SK-N-SH (cell line): ENCODE measurements at regions not wholly inside any gene's neighbourhood (a gene's known extent, or its start where the extent isn't known, plus 50 kb on each side); places are given as distances from the start of the nearest gene placed in this dataset.

Experiments used
- CTCF ChIA-PET: fragments of 300-600, 350-600 bp; formaldehyde crosslinking; extraction: SDS; loops from one replicate; lab custom pipeline; 2021; lab: Yijun Ruan, JAX
- POLR2A ChIA-PET: fragments of 350-600 bp; sonication (Branson Sonifier 250); formaldehyde crosslinking; extraction: SDS; loops from one replicate; lab custom pipeline; 2020; ENCODE audit warnings: antibody characterized with exemption, inconsistent platforms; lab: Yijun Ruan, JAX
- DNase-seq: peaks from one replicate; pipeline ENCODE4 v3.0.0; 2012
- H2AFZ ChIP-seq: fragments of 200-600 bp; sonication (generic); 2 replicates; pipeline ENCODE4 v1.8.1; 2016; ENCODE audit warnings: antibody characterized with exemption, mild to moderate bottlenecking, low read depth
- H3F3A ChIP-seq: fragments of 200-600 bp; sonication (generic); replicated peaks from 2 replicates; pipeline ENCODE3; 2016; ENCODE audit warnings: antibody characterized with exemption, mild to moderate bottlenecking; ENCODE audit not compliant: insufficient read depth
- H3K27ac ChIP-seq, 2 experiments: fragments of 200-500 bp in 1 of 2; fragments of 200-600 bp in 1 of 2; sonication (Bioruptor generic) in 1 of 2; sonication (generic), shearing (Covaris generic) in 1 of 2; 2 replicates each; pipeline versions ENCODE4 v1.5.1 to v1.6.1; 2014 to 2016; ENCODE audit warnings: low read depth in 2 of 2, inconsistent platforms in 1 of 2, low read length in 1 of 2, mild to moderate bottlenecking in 1 of 2, mixed read lengths in 1 of 2
- H3K27me3 ChIP-seq: fragments of 200-600 bp; sonication (generic), shearing (Covaris generic); 2 replicates; pipeline ENCODE4 v1.6.1; 2016; ENCODE audit warnings: mixed run types; ENCODE audit not compliant: insufficient read depth
- H3K36me3 ChIP-seq, 2 experiments: fragments of 200-500 bp in 1 of 2; fragments of 200-600 bp in 1 of 2; sonication (Bioruptor generic) in 1 of 2; sonication (generic) in 1 of 2; replicated peaks in 1 of 2; 2 replicates each; pipeline versions ENCODE3 to v1.5.1; 2014 to 2016; ENCODE audit warnings: low read length in 1 of 2, mild to moderate bottlenecking in 1 of 2; ENCODE audit not compliant: insufficient read depth in 2 of 2, control insufficient read depth in 1 of 2
- H3K4me1 ChIP-seq, 2 experiments: fragments of 200-500 bp in 1 of 2; fragments of 200-600 bp in 1 of 2; sonication (Bioruptor generic) in 1 of 2; sonication (generic), shearing (Covaris generic) in 1 of 2; 2 replicates each; pipeline versions ENCODE4 v1.5.1 to v1.6.1; 2014 to 2016; ENCODE audit warnings: low read depth in 1 of 2, low read length in 1 of 2, mixed run types in 1 of 2; ENCODE audit not compliant: insufficient read depth in 2 of 2, control insufficient read depth in 1 of 2
- H3K4me2 ChIP-seq: fragments of 200-600 bp; sonication (generic), shearing (Covaris generic); 2 replicates; pipeline ENCODE4 v1.6.1; 2017; ENCODE audit warnings: mixed run types
- H3K4me3 ChIP-seq, 2 experiments: fragments of 200-500 bp in 1 of 2; fragments of 200-600 bp in 1 of 2; sonication (Bioruptor generic) in 1 of 2; sonication (generic), shearing (Covaris generic) in 1 of 2; 2 replicates each; pipeline versions ENCODE4 v1.5.1 to v1.8.1; 2014 to 2016; ENCODE audit warnings: low read depth in 2 of 2, inconsistent platforms in 1 of 2, low read length in 1 of 2, mild to moderate bottlenecking in 1 of 2, mixed read lengths in 1 of 2, moderate library complexity in 1 of 2
- H3K79me2 ChIP-seq: fragments of 200-600 bp; sonication (generic); 2 replicates; pipeline ENCODE4 v1.8.1; 2017; ENCODE audit warnings: mild to moderate bottlenecking; ENCODE audit not compliant: insufficient read depth
- H3K9ac ChIP-seq: fragments of 200-600 bp; sonication (generic); 2 replicates; pipeline ENCODE4 v1.6.1; 2017; ENCODE audit warnings: mixed run types
- H3K9me2 ChIP-seq: fragments of 200-600 bp; sonication (generic); 2 replicates; pipeline ENCODE4 v1.6.1; 2017; ENCODE audit warnings: mixed run types
- H3K9me3 ChIP-seq: fragments of 200-600 bp; sonication (generic); 2 replicates; pipeline ENCODE4 v1.6.1; 2017; ENCODE audit warnings: mixed run types, mild to moderate bottlenecking, moderate library complexity
- H4K20me1 ChIP-seq: fragments of 200-600 bp; sonication (generic); 2 replicates; pipeline ENCODE4 v1.6.1; 2017; ENCODE audit warnings: mild to moderate bottlenecking, mixed run types; ENCODE audit not compliant: insufficient read depth
- ELF1 ChIP-seq: IDR thresholded peaks from 2 replicates; pipeline ENCODE4 v1.4.0; 2012
- EP300 ChIP-seq, 2 experiments: IDR thresholded peaks; 2 replicates each; pipeline versions ENCODE4 v1.4.0 to v1.6.1; 2012; ENCODE audit warnings: borderline replicate concordance in 1 of 2, low read depth in 1 of 2, low read length in 1 of 2
- FOXM1 ChIP-seq: IDR thresholded peaks from 2 replicates; pipeline ENCODE4 v1.4.0; 2012; ENCODE audit warnings: low read depth, mild to moderate bottlenecking
- JUND ChIP-seq: IDR thresholded peaks from 2 replicates; pipeline ENCODE4 v1.4.0; 2012
- MEF2A ChIP-seq: IDR thresholded peaks from 2 replicates; pipeline ENCODE4 v1.4.0; 2012; ENCODE audit warnings: low read depth, borderline replicate concordance
- NFIC ChIP-seq: IDR thresholded peaks from 2 replicates; pipeline ENCODE4 v1.4.0; 2012; ENCODE audit warnings: borderline replicate concordance
- NRF1 ChIP-seq: IDR thresholded peaks from 2 replicates; pipeline ENCODE4 v1.6.1; 2012; ENCODE audit warnings: low read depth, mild to moderate bottlenecking, low read length
- POLR2AphosphoS5 ChIP-seq: IDR thresholded peaks from 2 replicates; pipeline ENCODE4 v1.6.1; 2012; ENCODE audit warnings: low read depth, low read length
- RAD21 ChIP-seq: IDR thresholded peaks from 2 replicates; pipeline ENCODE4 v1.6.1; 2012; ENCODE audit warnings: mild to moderate bottlenecking, low read length
- RCOR1 ChIP-seq: fragments of 150-350 bp; IDR thresholded peaks from 2 replicates; pipeline ENCODE4 v1.6.1; 2017; ENCODE audit warnings: antibody characterized with exemption, low read length
- RFX5 ChIP-seq: IDR thresholded peaks from 2 replicates; pipeline ENCODE4 v1.6.1; 2012; ENCODE audit warnings: mild to moderate bottlenecking, improper control_type of control experiment, low read length
- RXRA ChIP-seq: IDR thresholded peaks from 2 replicates; pipeline ENCODE4 v1.4.0; 2012; ENCODE audit warnings: low read depth, mild to moderate bottlenecking, borderline replicate concordance
- SMC3 ChIP-seq: IDR thresholded peaks from 2 replicates; pipeline ENCODE4 v1.6.1; 2012; ENCODE audit warnings: low read depth, low read length, improper control_type of control experiment
- TAF1 ChIP-seq: IDR thresholded peaks from 2 replicates; pipeline ENCODE4 v1.6.1; 2012; ENCODE audit warnings: low read depth, mild to moderate bottlenecking, low read length, moderate library complexity, borderline replicate concordance
- TCF12 ChIP-seq: IDR thresholded peaks from 2 replicates; pipeline ENCODE4 v1.4.0; 2012
- TEAD4 ChIP-seq: IDR thresholded peaks from 2 replicates; pipeline ENCODE4 v1.4.0; 2012; ENCODE audit warnings: mild to moderate bottlenecking, borderline replicate concordance; ENCODE audit not compliant: insufficient read depth
- USF2 ChIP-seq: fragments of 150-350 bp; IDR thresholded peaks from 2 replicates; pipeline ENCODE4 v1.6.1; 2017; ENCODE audit warnings: antibody characterized with exemption, low read length, low read depth, borderline replicate concordance
- WGBS: methylation state at CpG from one replicate; pipeline ENCODE4 v1.1.6; 2017; ENCODE audit warnings: low lambda C conversion rate; 5-methylcytosine and 5-hydroxymethylcytosine counted together
- TF ChIP-seq, protein P1 (sequence below): IDR thresholded peaks from 2 replicates; pipeline ENCODE4; 2012
- TF ChIP-seq, protein P2 (sequence below): IDR thresholded peaks from 2 replicates; pipeline ENCODE4 v1.6.1; 2012; ENCODE audit warnings: mild to moderate bottlenecking, low read depth, low read length, moderate library complexity
- TF ChIP-seq, protein P3 (sequence below): fragments of 200-600 bp; sonication (generic); IDR thresholded peaks from 2 replicates; pipeline ENCODE4 v1.6.1; 2017; ENCODE audit warnings: antibody characterized with exemption, mild to moderate bottlenecking, moderate library complexity

- H3K79me2 ChIP-seq: no peaks in the 10 kb centered on the region
- no peaks in the 10 kb centered on the region for H3K4me1 ChIP-seq
- H3K36me3 ChIP-seq: no peaks in the 10 kb centered on the region
- H3F3A ChIP-seq: no peaks in the 10 kb centered on the region
- no peak overlapping the region for H3K4me3 ChIP-seq
- ChIA-PET POLR2A (no interaction called here), CTCF (no interaction called here)
- H3K9ac ChIP-seq: no peak overlapping the region
- H3K9me2 ChIP-seq: no peaks in the 10 kb centered on the region
- no peaks in the 10 kb centered on the region for H4K20me1 ChIP-seq
- H3K4me2 ChIP-seq: no peak overlapping the region
- DNase-seq: no peak
- no peaks in the 10 kb centered on the region for H3K27me3 ChIP-seq
- TF ChIP-seq TAF1: no peak
- TF ChIP-seq, protein P1, sequence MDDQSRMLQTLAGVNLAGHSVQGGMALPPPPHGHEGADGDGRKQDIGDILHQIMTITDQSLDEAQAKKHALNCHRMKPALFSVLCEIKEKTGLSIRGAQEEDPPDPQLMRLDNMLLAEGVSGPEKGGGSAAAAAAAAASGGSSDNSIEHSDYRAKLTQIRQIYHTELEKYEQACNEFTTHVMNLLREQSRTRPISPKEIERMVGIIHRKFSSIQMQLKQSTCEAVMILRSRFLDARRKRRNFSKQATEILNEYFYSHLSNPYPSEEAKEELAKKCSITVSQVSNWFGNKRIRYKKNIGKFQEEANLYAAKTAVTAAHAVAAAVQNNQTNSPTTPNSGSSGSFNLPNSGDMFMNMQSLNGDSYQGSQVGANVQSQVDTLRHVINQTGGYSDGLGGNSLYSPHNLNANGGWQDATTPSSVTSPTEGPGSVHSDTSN: no peak
- TF ChIP-seq, protein P2, sequence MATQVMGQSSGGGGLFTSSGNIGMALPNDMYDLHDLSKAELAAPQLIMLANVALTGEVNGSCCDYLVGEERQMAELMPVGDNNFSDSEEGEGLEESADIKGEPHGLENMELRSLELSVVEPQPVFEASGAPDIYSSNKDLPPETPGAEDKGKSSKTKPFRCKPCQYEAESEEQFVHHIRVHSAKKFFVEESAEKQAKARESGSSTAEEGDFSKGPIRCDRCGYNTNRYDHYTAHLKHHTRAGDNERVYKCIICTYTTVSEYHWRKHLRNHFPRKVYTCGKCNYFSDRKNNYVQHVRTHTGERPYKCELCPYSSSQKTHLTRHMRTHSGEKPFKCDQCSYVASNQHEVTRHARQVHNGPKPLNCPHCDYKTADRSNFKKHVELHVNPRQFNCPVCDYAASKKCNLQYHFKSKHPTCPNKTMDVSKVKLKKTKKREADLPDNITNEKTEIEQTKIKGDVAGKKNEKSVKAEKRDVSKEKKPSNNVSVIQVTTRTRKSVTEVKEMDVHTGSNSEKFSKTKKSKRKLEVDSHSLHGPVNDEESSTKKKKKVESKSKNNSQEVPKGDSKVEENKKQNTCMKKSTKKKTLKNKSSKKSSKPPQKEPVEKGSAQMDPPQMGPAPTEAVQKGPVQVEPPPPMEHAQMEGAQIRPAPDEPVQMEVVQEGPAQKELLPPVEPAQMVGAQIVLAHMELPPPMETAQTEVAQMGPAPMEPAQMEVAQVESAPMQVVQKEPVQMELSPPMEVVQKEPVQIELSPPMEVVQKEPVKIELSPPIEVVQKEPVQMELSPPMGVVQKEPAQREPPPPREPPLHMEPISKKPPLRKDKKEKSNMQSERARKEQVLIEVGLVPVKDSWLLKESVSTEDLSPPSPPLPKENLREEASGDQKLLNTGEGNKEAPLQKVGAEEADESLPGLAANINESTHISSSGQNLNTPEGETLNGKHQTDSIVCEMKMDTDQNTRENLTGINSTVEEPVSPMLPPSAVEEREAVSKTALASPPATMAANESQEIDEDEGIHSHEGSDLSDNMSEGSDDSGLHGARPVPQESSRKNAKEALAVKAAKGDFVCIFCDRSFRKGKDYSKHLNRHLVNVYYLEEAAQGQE: no peak
- no peak for TF ChIP-seq NFIC
- TF ChIP-seq RAD21: no peak
- no peak for TF ChIP-seq FOXM1
- no peak for TF ChIP-seq JUND
- no peak for TF ChIP-seq NRF1
- TF ChIP-seq POLR2AphosphoS5: no peak
- TF ChIP-seq MEF2A: no peak
- TF ChIP-seq TCF12: no peak
- no peak for TF ChIP-seq TEAD4
- no peak for TF ChIP-seq SMC3
- TF ChIP-seq, all 33 proteins: peak for 0
- Histone ChIP-seq H3K9me3 (no peaks in the 10 kb centered on the region; the same call in 1 of the 2 replicates), H2AFZ (no peak overlapping the region; the same call in 1 of the 2 replicates), H3K27ac (no peak overlapping the region)
Observed at GRCh38 chr6:71453371-71453706, 164.7 kb downstream of the OGFRL1 start.

GRCh38 chr6:71454056-71454455 lies 165.4 kb downstream of the OGFRL1 start:
- H3K79me2 ChIP-seq: no peaks in the 10 kb centered on the region
- H3K4me2 ChIP-seq: no peak overlapping the region
- H3K27ac ChIP-seq: no peak overlapping the region
- H3K4me1 ChIP-seq: no peaks in the 10 kb centered on the region
- no peaks in the 10 kb centered on the region for H4K20me1 ChIP-seq
- H3K9me2 ChIP-seq: no peaks in the 10 kb centered on the region
- no peak overlapping the region for H3K4me3 ChIP-seq
- H2AFZ ChIP-seq: no peak overlapping the region
- no peaks in the 10 kb centered on the region for H3K36me3 ChIP-seq
- H3F3A ChIP-seq: no peaks in the 10 kb centered on the region
- no peak overlapping the region for H3K9ac ChIP-seq
- H3K27me3 ChIP-seq: no peaks in the 10 kb centered on the region
- ChIA-PET POLR2A (no interaction called here), CTCF (no interaction called here)
- 10% methylated on average over 1 of the region's 1 CpG for WGBS
- DNase-seq: no peak
- no peaks in the 10 kb centered on the region; the same call in 1 of the 2 replicates for H3K9me3 ChIP-seq
- TF ChIP-seq RXRA (no peak), RAD21 (no peak), USF2 (no peak), RFX5 (no peak), EP300 (IDR thresholded peaks at IDR 0.05; ENCODE audit: borderline replicate concordance in 1 of 2, low read depth in 1 of 2, low read length in 1 of 2) (no peak), NFIC (no peak), ELF1 (no peak), FOXM1 (no peak), RCOR1 (no peak), SMC3 (no peak)
- TF ChIP-seq, protein P1: no peak
- TF ChIP-seq, protein P3, sequence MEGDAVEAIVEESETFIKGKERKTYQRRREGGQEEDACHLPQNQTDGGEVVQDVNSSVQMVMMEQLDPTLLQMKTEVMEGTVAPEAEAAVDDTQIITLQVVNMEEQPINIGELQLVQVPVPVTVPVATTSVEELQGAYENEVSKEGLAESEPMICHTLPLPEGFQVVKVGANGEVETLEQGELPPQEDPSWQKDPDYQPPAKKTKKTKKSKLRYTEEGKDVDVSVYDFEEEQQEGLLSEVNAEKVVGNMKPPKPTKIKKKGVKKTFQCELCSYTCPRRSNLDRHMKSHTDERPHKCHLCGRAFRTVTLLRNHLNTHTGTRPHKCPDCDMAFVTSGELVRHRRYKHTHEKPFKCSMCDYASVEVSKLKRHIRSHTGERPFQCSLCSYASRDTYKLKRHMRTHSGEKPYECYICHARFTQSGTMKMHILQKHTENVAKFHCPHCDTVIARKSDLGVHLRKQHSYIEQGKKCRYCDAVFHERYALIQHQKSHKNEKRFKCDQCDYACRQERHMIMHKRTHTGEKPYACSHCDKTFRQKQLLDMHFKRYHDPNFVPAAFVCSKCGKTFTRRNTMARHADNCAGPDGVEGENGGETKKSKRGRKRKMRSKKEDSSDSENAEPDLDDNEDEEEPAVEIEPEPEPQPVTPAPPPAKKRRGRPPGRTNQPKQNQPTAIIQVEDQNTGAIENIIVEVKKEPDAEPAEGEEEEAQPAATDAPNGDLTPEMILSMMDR: no peak
